GM19452 (cell line): ENCODE measurements at regions not wholly inside any gene's neighbourhood (a gene's known extent, or its start where the extent isn't known, plus 50 kb on each side); places are given as distances from the start of the nearest gene placed in this dataset.

Source experiments
- ATAC-seq: cut with Tn5 transposase; IDR thresholded peaks from one replicate; pipeline ENCODE4 v1.9.1; 2021; ENCODE audit not compliant: unreplicated experiment

DNA sequence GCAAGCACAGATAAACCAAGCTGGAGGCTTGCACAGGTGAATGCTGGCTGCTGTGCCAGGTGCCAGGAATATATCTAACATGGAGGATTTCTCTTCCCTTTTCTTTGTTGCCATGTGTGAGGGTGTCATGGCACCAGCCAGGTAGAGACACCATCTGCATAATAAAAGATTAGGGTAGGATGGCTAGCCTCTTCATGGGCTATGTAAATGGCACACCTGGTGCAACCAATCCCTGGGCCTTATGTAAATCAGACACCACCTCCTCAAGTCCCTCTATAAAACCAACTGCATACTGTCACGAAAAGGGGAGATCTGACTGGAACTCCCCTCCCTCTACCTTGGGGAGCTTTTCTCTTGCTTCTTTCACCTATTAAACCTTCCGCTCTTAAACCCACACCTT is 322.5 kb upstream of the POM121L12 start:
- no peak for ATAC-seq

GRCh38 chr7:52711951-52712350 is 323.5 kb upstream of the POM121L12 start:
- no peak for ATAC-seq

DNA sequence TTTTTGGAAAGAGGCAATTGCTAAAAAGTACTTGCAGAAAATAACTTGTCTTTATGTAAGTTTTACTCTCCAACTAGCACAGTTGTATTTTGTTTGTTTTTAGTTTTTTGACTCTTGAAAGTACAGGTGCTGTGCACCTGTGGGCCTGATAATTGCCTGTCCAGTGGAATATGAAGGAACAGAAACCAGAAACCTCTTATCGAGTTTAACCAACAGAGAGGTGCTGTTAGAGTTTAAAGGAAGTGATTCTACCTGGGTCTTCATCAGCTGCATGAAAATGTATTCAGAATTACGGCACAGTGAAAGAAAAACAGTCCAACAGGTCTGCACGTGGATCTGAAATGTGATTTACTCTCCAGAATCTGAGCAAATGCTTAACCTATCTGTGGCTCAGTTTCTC is 326.6 kb upstream of the POM121L12 start:
- no peak for ATAC-seq

GRCh38 chr7:52705768-52706167 is 329.7 kb upstream of the POM121L12 start:
- ATAC-seq: no peak

DNA sequence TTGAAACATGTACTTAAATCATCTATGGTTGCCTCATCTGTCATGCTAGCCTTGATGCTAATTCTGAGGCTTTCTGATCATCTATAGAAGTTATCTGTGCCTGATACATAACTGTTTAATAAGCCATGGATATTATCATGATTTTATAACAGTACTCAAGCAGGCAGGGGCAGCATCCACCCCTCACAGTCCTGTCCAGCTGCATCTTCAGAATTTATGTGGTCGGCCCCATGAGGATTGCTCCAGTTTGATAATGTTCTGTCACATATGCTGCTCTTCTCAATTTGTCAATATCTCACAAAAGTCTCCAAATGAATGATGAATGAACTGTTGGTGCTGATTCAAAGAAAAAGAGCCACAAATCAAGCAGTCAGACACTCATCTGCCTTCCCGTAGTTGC is 335.1 kb upstream of the POM121L12 start:
- no peak for ATAC-seq

- ATAC-seq: no peak
These were observed 339.3 kb upstream of the POM121L12 start for GRCh38 chr7:52695973-52696595.

GRCh38 chr7:52691257-52691656 is 344.2 kb upstream of the POM121L12 start:
- ATAC-seq: no peak

DNA sequence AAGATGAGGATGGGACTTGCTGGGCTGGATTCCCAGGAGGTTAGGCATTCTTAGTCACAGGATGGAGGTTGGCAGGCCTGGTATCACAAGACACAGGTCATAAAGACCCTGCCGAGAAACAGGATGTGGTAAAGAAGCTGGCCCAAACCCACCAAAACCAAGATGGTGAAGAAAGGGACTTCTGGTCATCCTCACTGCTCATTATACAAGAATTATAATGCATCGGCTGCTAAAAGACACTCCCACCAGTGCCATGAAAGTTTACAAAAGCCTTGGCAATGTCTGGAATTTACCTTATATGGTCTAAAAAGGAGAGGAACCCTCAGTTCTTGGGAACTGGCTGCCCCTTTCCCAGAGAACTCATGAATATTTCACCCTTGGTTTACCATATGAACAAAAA is 345.5 kb upstream of the POM121L12 start:
- no peak for ATAC-seq

DNA sequence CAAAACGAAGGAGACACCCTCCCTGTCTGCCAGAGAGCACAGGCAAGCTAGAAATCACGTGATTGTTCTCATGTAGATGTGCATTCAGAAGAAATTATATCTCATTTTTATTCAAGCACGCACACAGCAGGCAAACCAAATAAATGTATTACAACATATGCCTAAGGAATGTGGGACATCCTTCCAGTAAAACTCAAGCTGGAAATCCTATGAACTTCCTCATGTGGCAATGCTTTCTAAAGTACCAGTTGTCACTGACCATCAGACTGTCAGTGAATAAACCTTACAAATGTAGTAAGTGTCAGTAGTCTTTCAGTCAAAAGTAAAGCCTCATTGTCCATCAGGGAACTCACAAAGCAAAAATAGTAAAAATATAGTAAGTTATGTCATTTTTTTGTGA is 350.1 kb upstream of the POM121L12 start:
- no peak for ATAC-seq

DNA sequence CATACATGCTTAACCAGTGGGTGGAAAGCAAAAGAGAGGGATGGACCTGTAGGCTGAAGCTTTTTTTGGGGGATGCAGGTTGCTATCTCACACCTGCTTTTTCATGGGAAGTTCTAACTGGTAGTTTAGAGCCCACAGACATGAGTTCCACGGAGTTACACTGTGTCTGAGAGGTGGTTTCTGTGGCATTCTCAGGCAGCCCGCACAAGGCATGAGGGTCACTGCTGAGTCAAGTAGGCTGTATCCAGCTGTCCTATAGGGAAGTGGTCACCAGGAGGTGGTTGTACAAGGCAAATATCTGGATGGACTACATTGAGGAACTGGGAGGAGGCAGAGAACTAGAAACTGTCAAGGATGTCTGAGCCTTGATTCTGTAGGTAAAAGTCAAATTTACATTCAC is 351.0 kb upstream of the POM121L12 start:
- no peak for ATAC-seq

GRCh38 chr7:52682993-52683392 is 352.4 kb upstream of the POM121L12 start:
- ATAC-seq: no peak

GRCh38 chr7:52670608-52671225 is 364.7 kb upstream of the POM121L12 start:
- ATAC-seq: no peak

DNA sequence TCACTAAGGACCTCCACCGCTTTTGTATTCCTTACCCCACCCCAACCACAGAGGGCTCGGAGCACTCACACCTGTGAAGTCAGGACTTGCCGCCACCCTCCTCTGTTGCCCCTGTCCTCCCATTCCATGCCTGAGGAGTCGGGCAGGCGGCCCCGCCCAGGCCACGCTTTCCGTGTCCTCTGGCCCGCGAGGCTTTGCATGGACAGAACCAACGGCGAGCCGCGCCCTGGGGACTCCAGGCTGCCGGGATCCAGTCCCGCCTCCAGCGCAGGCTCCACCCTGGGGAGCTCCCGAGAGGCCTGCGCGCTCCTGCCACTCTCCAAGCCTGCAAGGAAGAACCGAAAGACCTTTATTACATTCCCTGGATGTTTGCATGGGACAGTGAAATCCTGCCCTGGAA is 366.4 kb upstream of the POM121L12 start:
- ATAC-seq: no peak

GRCh38 chr7:52668435-52668834 is 367.0 kb upstream of the POM121L12 start:
- ATAC-seq: no peak

- ATAC-seq: no peak
These were observed 376.3 kb upstream of the POM121L12 start for GRCh38 chr7:52659178-52659577.

GRCh38 chr7:52656098-52656497 is 379.3 kb upstream of the POM121L12 start:
- ATAC-seq: no peak

- ATAC-seq: no peak
These were observed 382.8 kb upstream of the POM121L12 start for GRCh38 chr7:52652621-52653020.

DNA sequence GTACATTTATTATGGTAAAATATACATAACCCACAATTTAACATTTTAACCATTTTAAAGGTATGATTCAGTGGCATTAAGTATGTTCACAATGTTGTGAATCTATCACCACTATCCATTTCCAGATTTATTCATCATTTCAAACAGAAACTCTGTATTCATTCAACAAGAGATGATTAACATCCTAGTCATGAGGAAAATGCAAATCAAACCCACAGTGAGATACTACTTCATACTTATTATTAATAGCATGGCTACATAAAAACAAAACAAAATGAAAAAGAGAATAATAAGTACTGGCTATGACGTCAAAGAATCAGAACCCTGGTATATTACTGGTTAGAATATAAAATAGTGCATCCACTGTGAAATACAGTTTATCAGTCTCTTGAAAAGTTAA is 386.6 kb upstream of the POM121L12 start:
- ATAC-seq: no peak

DNA sequence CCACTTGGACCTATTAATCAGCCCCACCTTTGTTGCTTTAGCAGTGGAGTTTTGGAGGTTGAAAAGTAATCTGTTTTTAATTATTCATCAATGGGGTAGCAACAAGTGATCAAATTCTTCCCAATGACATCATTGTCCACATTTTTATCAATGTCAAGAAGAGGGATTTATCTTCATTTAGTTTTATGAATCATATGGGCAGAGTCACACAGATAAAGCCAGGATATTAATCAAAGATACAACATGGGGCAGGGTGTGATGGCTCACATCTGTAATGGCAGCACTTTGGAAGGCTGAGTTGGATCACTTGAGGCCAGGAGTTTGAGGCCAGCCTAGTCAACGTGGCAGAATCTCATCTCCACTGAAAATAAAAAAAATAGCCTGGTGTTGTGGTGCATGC is 388.4 kb upstream of the POM121L12 start:
- no peak for ATAC-seq

- no peak for ATAC-seq
These were observed 395.5 kb upstream of the POM121L12 start for GRCh38 chr7:52639981-52640380.

- ATAC-seq: no peak
These were observed 396.3 kb upstream of the POM121L12 start for GRCh38 chr7:52639126-52639525.

DNA sequence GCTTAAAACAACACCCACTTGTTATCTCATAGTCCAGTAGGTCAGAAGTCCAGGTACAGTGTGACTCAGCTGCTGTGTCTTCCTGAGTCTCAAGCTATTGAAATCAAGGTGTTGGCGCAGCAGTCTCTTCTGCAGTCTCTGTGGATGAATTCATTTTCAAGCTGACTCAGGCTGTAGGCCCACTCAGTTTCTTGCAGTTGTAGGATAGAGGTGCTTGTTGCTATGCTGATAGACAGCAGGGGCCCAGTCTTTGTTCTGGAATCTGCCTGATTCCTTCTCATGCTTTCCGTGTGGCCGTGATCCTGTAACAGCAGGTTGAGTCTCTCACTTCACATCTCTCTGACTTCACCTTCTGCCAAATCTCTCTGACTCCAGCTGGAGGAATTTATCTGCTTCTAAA is 400.4 kb upstream of the POM121L12 start:
- ATAC-seq: no peak

DNA sequence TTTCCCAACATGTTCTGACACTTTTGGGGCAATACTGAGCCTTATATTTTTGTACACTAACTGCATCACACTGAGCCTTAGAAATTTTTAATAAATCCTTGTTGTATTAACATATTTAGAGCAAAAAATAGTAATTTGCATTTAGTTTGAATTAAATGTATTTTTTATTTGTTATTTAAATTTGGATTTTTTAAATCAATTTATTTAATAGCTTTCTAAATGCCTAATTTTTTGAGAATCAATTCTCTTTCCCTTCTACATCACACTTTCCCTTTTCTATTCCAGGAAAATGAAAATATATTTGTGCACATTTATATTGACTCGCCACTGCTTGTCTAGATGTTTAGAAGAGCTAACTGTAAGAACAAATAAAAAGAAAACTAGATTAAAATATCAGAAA is 414.6 kb upstream of the POM121L12 start:
- no peak for ATAC-seq
